ENCODE measurements at regions not wholly inside any gene's neighbourhood (a gene's known extent, or its start where the extent isn't known, plus 50 kb on each side); places are given as distances from the start of the nearest gene placed in this dataset.
"Not testable (repeated sequence)": the region's sequence is repeated elsewhere in the genome, so short reads cannot be mapped to it uniquely, and the experiment has no call there.

GRCh38 chr16:48682971-48683370 is 73.0 kb upstream of the N4BP1 start:
- DNase-seq: no peak
- H3K36me3 ChIP-seq: no peaks in the 10 kb centered on the region
- no peak overlapping the region for H3K4me3 ChIP-seq
- no peak overlapping the region for H3K27ac ChIP-seq
- H3K4me1 ChIP-seq: no peaks in the 10 kb centered on the region
- intact Hi-C loops (cut with DNase I): no loop called here
- no peaks in the 10 kb centered on the region for H3K9me3 ChIP-seq
- no peak for ATAC-seq
- TF ChIP-seq, protein P1, sequence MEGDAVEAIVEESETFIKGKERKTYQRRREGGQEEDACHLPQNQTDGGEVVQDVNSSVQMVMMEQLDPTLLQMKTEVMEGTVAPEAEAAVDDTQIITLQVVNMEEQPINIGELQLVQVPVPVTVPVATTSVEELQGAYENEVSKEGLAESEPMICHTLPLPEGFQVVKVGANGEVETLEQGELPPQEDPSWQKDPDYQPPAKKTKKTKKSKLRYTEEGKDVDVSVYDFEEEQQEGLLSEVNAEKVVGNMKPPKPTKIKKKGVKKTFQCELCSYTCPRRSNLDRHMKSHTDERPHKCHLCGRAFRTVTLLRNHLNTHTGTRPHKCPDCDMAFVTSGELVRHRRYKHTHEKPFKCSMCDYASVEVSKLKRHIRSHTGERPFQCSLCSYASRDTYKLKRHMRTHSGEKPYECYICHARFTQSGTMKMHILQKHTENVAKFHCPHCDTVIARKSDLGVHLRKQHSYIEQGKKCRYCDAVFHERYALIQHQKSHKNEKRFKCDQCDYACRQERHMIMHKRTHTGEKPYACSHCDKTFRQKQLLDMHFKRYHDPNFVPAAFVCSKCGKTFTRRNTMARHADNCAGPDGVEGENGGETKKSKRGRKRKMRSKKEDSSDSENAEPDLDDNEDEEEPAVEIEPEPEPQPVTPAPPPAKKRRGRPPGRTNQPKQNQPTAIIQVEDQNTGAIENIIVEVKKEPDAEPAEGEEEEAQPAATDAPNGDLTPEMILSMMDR (IDR thresholded peaks at IDR 0.05): no peak
- H3K27me3 ChIP-seq: no peaks in the 10 kb centered on the region

DNA sequence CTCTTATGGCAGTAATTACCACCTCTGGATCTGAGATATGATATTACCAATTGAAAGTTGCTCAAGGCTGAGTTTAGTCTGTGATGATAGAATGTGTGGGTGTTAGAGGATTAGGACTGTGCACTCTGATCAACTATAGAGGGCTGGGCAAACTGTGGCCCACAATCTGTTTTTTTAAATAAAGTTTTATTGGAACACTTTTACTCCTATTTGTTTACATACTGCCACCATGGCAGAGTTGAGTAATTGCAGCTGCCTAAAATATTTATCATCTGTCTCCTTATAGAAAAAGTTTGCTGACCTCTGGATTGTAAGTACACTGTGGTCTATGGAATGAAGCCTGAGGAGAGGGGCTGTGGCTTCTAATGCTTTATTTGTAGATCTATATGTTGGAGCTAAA is 71.5 kb upstream of the N4BP1 start:
- Histone ChIP-seq H3K27me3 (no peaks in the 10 kb centered on the region), H3K9me3 (no peaks in the 10 kb centered on the region), H3K27ac (no peak overlapping the region), H3K36me3 (no peaks in the 10 kb centered on the region), H3K4me3 (no peak overlapping the region), H3K4me1 (no peaks in the 10 kb centered on the region)
- DNase-seq (no peak), ATAC-seq (no peak)
- TF ChIP-seq, protein P1 (IDR thresholded peaks at IDR 0.05): no peak
- intact Hi-C loops (cut with DNase I): no loop called here

GRCh38 chr16:48680881-48681280 is 70.9 kb upstream of the N4BP1 start:
- TF ChIP-seq, protein P1 (IDR thresholded peaks at IDR 0.05): no peak
- no peaks in the 10 kb centered on the region for H3K4me1 ChIP-seq
- DNase-seq (no peak), ATAC-seq (no peak)
- intact Hi-C loops (cut with DNase I): no loop called here
- H3K27ac ChIP-seq: no peak overlapping the region
- no peak overlapping the region for H3K4me3 ChIP-seq
- H3K27me3 ChIP-seq: no peaks in the 10 kb centered on the region
- H3K36me3 ChIP-seq: no peaks in the 10 kb centered on the region
- no peaks in the 10 kb centered on the region for H3K9me3 ChIP-seq

DNA sequence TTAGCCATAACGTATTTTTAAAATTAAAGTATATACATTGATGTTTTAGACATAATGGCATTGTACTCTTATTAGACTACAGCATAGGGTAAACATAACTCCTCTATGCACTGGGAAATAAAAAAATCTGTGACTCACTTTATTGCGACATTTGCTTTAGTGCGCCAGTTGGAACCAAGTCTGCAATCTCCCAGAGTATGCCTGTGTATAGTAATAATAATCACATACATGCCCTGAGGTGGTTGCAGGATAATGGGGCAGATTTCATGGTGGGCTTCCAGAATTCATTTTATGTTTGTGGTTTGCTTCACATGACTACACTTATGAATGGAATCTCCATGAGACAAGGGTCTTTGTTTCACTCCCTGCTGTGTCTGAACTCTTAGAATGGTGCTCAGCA is 66.9 kb upstream of the N4BP1 start:
- no peak for DNase-seq
- Histone ChIP-seq H3K36me3 (no peaks in the 10 kb centered on the region), H3K27me3 (no peaks in the 10 kb centered on the region), H3K4me3 (no peak overlapping the region), H3K9me3 (no peaks in the 10 kb centered on the region), H3K4me1 (no peaks in the 10 kb centered on the region), H3K27ac (no peak overlapping the region)
- intact Hi-C loops (cut with DNase I): no loop called here
- TF ChIP-seq, protein P1 (IDR thresholded peaks at IDR 0.05): no peak
- ATAC-seq: no peak

DNA sequence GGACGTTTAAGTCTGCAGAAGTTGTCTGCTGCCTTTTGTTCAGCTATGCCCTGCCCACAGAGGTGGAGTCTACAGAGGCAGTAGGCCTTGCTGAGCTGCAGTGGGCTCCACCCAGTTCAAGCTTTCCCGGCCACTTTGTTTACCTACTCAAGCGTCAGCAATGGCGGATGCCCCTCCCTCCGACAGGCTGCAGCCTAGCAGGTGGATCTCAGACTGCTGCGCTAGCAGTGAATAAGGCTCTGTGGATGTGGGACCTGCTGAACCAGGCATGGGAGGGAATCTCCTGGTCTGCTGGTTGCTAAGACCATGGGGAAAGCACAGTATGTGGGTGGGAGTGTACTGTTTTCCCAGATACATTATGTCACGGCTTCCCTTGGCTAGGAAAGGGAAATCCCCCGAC is 58.2 kb upstream of the N4BP1 start:
- H3K4me3 ChIP-seq; H3K4me1 ChIP-seq; intact Hi-C loops (cut with DNase I); H3K9me3 ChIP-seq; ATAC-seq; DNase-seq; H3K27ac ChIP-seq; H3K36me3 ChIP-seq; H3K27me3 ChIP-seq: not testable (repeated sequence)

DNA sequence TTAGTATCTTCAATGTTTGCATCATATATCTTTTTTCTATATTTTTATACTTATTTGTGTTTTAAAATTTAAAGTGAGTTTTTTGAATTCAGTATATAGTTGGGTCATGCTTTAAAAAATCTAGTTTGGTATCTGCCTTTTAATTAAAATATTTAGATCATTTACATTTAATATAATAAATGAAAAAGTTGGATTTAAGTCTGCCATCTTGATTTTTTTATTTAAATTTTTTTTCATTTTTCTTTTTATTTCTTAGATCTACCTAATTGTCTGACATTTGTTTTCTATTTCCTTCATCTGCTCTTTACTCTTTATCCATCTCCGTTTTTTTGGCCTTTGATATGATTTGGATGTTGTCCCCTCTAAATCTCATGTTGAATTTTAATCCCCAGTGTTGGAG is 50.0 kb upstream of the N4BP1 start:
- Histone ChIP-seq H3K36me3 (no peaks in the 10 kb centered on the region), H3K9me3 (peaks cover 17% of the 10 kb centered on the region), H3K27me3 (no peaks in the 10 kb centered on the region), H3K4me3 (no peak overlapping the region), H3K4me1 (no peaks in the 10 kb centered on the region), H3K27ac (no peak overlapping the region)
- TF ChIP-seq, protein P1 (IDR thresholded peaks at IDR 0.05): no peak
- intact Hi-C loops (cut with DNase I): no loop called here
- DNase-seq: no peak
- ATAC-seq: no peak

Data from upper lobe of right lung (tissue), 1 donor.